HK-2 (cell line): ENCODE measurements at regions not wholly inside any gene's neighbourhood (a gene's known extent, or its start where the extent isn't known, plus 50 kb on each side); places are given as distances from the start of the nearest gene placed in this dataset.

ENCODE experiments used
- DNase-seq: peaks from one replicate; pipeline ENCODE4 v3.0.0-alpha.2; 2018; ENCODE audit not compliant: unreplicated experiment

- DNase-seq = no peak
Measured at GRCh38 chr15:26374806-26375205, 398.1 kb downstream of the GABRB3 start.

- no peak for DNase-seq
Measured at GRCh38 chr15:26372706-26373105, 400.2 kb downstream of the GABRB3 start.

- no peak for DNase-seq
Measured at GRCh38 chr15:26365077-26365476, 407.8 kb downstream of the GABRB3 start.

- no peak for DNase-seq
Measured at GRCh38 chr15:26359855-26360254, 413.0 kb downstream of the GABRB3 start.

GRCh38 chr15:26358708-26359107, 414.2 kb downstream of the GABRB3 start:
- no peak for DNase-seq

GRCh38 chr15:26357653-26358052, 415.2 kb downstream of the GABRB3 start:
- no peak for DNase-seq

- DNase-seq = no peak
Measured at GRCh38 chr15:26355472-26356074, 417.3 kb downstream of the GABRB3 start.

GRCh38 chr15:26352909-26353308, 420.0 kb downstream of the GABRB3 start:
- no peak for DNase-seq

- DNase-seq = no peak
Measured at GRCh38 chr15:26352406-26352805, 420.5 kb downstream of the GABRB3 start.

GRCh38 chr15:26325495-26325894, 447.4 kb downstream of the GABRB3 start:
- DNase-seq = no peak

- DNase-seq = no peak
Measured at GRCh38 chr15:26323566-26323965, 449.3 kb downstream of the GABRB3 start.

GRCh38 chr15:26318689-26319088, 454.2 kb downstream of the GABRB3 start:
- DNase-seq = no peak

GRCh38 chr15:26314577-26314976, 451.4 kb upstream of the ATP10A start:
- DNase-seq = no peak

GRCh38 chr15:26311710-26312236, 448.6 kb upstream of the ATP10A start:
- DNase-seq = no peak

GRCh38 chr15:26298659-26299170, 435.6 kb upstream of the ATP10A start:
- DNase-seq = peak; percentile 5

GRCh38 chr15:26298010-26298658, 435.0 kb upstream of the ATP10A start:
- no peak for DNase-seq

- no peak for DNase-seq
Measured at GRCh38 chr15:26295336-26296085, 432.4 kb upstream of the ATP10A start.

- DNase-seq = no peak
Measured at GRCh38 chr15:26294059-26294689, 431.0 kb upstream of the ATP10A start.

GRCh38 chr15:26287381-26287780, 424.3 kb upstream of the ATP10A start:
- DNase-seq = no peak

GRCh38 chr15:26280281-26280680, 417.2 kb upstream of the ATP10A start:
- no peak for DNase-seq

GRCh38 chr15:26261966-26262365, 398.8 kb upstream of the ATP10A start:
- DNase-seq = no peak

GRCh38 chr15:26261413-26261812, 398.3 kb upstream of the ATP10A start:
- no peak for DNase-seq
